IMR-90 (cell line): ENCODE measurements at regions not wholly inside any gene's neighbourhood (a gene's known extent, or its start where the extent isn't known, plus 50 kb on each side); places are given as distances from the start of the nearest gene placed in this dataset.

Experiments used
- ATAC-seq: fragments of 200-7000 bp; cut with Tn5 transposase; 2 replicates; pipeline ENCODE4 v1.9.1; 2020; ENCODE audit warnings: low read depth, mild to moderate bottlenecking, moderate library complexity
- BruUV-seq: library from RNA; stranded (reverse); fragments of 400-500 nt; replicated peaks from 2 replicates; lab custom pipeline; 2021; lab: Mats Ljungman, UMichigan
- CTCF ChIA-PET: fragments of 300-600 bp; formaldehyde crosslinking; extraction: SDS; loops from one replicate; lab custom pipeline; 2021; ENCODE audit warnings: antibody characterized with exemption; lab: Yijun Ruan, JAX
- POLR2A ChIA-PET: fragments of 300-600 bp; sonication (Branson Sonifier 250); formaldehyde crosslinking; loops from one replicate; lab custom pipeline; 2022; ENCODE audit warnings: antibody characterized with exemption; ENCODE audit not compliant: unreplicated experiment; lab: Charles Lee
- DNase-seq: peaks from one replicate; pipeline ENCODE4 v3.0.0; 2013
- H2AFZ ChIP-seq: replicated peaks from 2 replicates; pipeline ENCODE3; 2013; ENCODE audit warnings: low read length, mild to moderate bottlenecking; ENCODE audit not compliant: poor library complexity
- H2AK5ac ChIP-seq: 2 replicates; pipeline ENCODE4 v1.6.1; 2013; ENCODE audit warnings: low read depth, low read length, inconsistent platforms
- H2AK9ac ChIP-seq: replicated peaks from 2 replicates; pipeline ENCODE3; 2013; ENCODE audit warnings: mild to moderate bottlenecking, low read depth, low read length, moderate library complexity; ENCODE audit not compliant: poor library complexity
- H2BK120ac ChIP-seq: 2 replicates; pipeline ENCODE4 v1.6.1; 2013; ENCODE audit warnings: low read depth, low read length, inconsistent platforms
- H2BK15ac ChIP-seq: 3 replicates; pipeline ENCODE4 v1.6.1; 2013; ENCODE audit warnings: low read depth, low read length, inconsistent platforms
- H2BK20ac ChIP-seq: 2 replicates; pipeline ENCODE4 v1.6.1; 2013; ENCODE audit warnings: low read depth, mild to moderate bottlenecking, inconsistent platforms, low read length, moderate library complexity
- H2BK5ac ChIP-seq: 2 replicates; pipeline ENCODE4 v1.6.1; 2013; ENCODE audit warnings: mild to moderate bottlenecking, low read depth, low read length, inconsistent platforms; ENCODE audit not compliant: poor library complexity, severe bottlenecking
- H3K14ac ChIP-seq: replicated peaks from 2 replicates; pipeline ENCODE4 v1.6.1; 2013; ENCODE audit warnings: low read depth, low read length, inconsistent platforms
- H3K18ac ChIP-seq: 2 replicates; pipeline ENCODE4 v1.6.1; 2013; ENCODE audit warnings: low read depth, low read length, control low read depth
- H3K23ac ChIP-seq: 2 replicates; pipeline ENCODE4 v1.6.1; 2013; ENCODE audit warnings: low read depth, low read length, inconsistent platforms
- H3K27ac ChIP-seq: 2 replicates; pipeline ENCODE4 v1.5.1; 2013; ENCODE audit warnings: mild to moderate bottlenecking, control low read depth, low read length; ENCODE audit not compliant: insufficient read depth
- H3K27me3 ChIP-seq: 2 replicates; pipeline ENCODE4 v1.6.1; 2013; ENCODE audit warnings: low read length; ENCODE audit not compliant: control insufficient read depth, insufficient read depth
- H3K36me3 ChIP-seq: 2 replicates; pipeline ENCODE4 v1.6.1; 2013; ENCODE audit warnings: low read length, mixed read lengths; ENCODE audit not compliant: control insufficient read depth, insufficient read depth
- H3K4ac ChIP-seq: 2 replicates; pipeline ENCODE4 v1.6.1; 2013; ENCODE audit warnings: low read depth, low read length, inconsistent platforms
- H3K4me1 ChIP-seq: 2 replicates; pipeline ENCODE4 v1.6.1; 2013; ENCODE audit warnings: low read length, mixed read lengths; ENCODE audit not compliant: control insufficient read depth, insufficient read depth
- H3K4me2 ChIP-seq: 2 replicates; pipeline ENCODE4 v1.6.1; 2013; ENCODE audit warnings: low read depth, mild to moderate bottlenecking, control low read depth, low read length, moderate library complexity
- H3K4me3 ChIP-seq: 2 replicates; pipeline ENCODE4 v1.5.1; 2013; ENCODE audit warnings: low read depth, mild to moderate bottlenecking, control low read depth, low read length, moderate library complexity; ENCODE audit not compliant: insufficient read depth
- H3K56ac ChIP-seq: 2 replicates; pipeline ENCODE4 v1.6.1; 2013; ENCODE audit warnings: low read length, inconsistent platforms; ENCODE audit not compliant: insufficient read depth; ENCODE audit errors: extremely low read depth
- H3K79me1 ChIP-seq, 2 experiments: 2 replicates each; pipeline ENCODE4 v1.6.1; 2013; ENCODE audit warnings: low read length in 2 of 2, inconsistent platforms in 1 of 2, low read depth in 1 of 2
- H3K9ac ChIP-seq: 2 replicates; pipeline ENCODE4 v1.6.1; 2013; ENCODE audit warnings: low read depth, low read length, control low read depth
- H3K9me1 ChIP-seq: 2 replicates; pipeline ENCODE4 v1.6.1; 2013; ENCODE audit warnings: low read length, inconsistent platforms; ENCODE audit not compliant: insufficient read depth
- H3K9me3 ChIP-seq: 2 replicates; pipeline ENCODE4 v1.6.1; 2013; ENCODE audit warnings: low read length; ENCODE audit not compliant: control insufficient read depth, insufficient read depth
- H4K20me1 ChIP-seq: 2 replicates; pipeline ENCODE4 v1.6.1; 2013; ENCODE audit warnings: low read length, inconsistent platforms; ENCODE audit not compliant: insufficient read depth
- H4K5ac ChIP-seq: 2 replicates; pipeline ENCODE4 v1.6.1; 2013; ENCODE audit warnings: mild to moderate bottlenecking, low read depth, low read length, control low read depth
- H4K8ac ChIP-seq, 2 experiments: 2 replicates each; pipeline ENCODE4 v1.6.1; 2013; ENCODE audit warnings: low read depth in 2 of 2, low read length in 2 of 2, control low read depth in 1 of 2, inconsistent platforms in 1 of 2
- H4K91ac ChIP-seq: 2 replicates; pipeline ENCODE4 v1.6.1; 2013; ENCODE audit warnings: low read depth, low read length, inconsistent platforms; ENCODE audit not compliant: insufficient read depth
- BHLHE40 ChIP-seq: fragments of 150-350 bp; IDR thresholded peaks from 2 replicates; pipeline ENCODE4 v1.6.1; 2016; ENCODE audit warnings: mild to moderate bottlenecking, low read depth, low read length
- CEBPB ChIP-seq: IDR thresholded peaks from 2 replicates; pipeline ENCODE4 v1.6.1; 2012; ENCODE audit warnings: low read depth, low read length, improper control_type of control experiment
- CHD1 ChIP-seq: IDR thresholded peaks from 2 replicates; pipeline ENCODE4 v1.6.1; 2012; ENCODE audit warnings: low read depth, low read length, improper control_type of control experiment
- CTCF ChIP-seq: conservative IDR thresholded peaks from 2 replicates; pipeline ENCODE4 v1.5.1; 2012; ENCODE audit warnings: mild to moderate bottlenecking, low read depth, low read length, improper control_type of control experiment
- MAZ ChIP-seq: IDR thresholded peaks from 2 replicates; pipeline ENCODE4 v1.6.1; 2012; ENCODE audit warnings: low read depth, mild to moderate bottlenecking, low read length, improper control_type of control experiment, moderate library complexity, borderline replicate concordance
- POLR2A ChIP-seq: IDR thresholded peaks from 2 replicates; pipeline ENCODE4 v1.6.1; 2012; ENCODE audit warnings: mild to moderate bottlenecking, low read depth, low read length
- RCOR1 ChIP-seq: IDR thresholded peaks from 2 replicates; pipeline ENCODE4 v1.6.1; 2012; ENCODE audit warnings: mild to moderate bottlenecking, low read length, improper control_type of control experiment; ENCODE audit not compliant: insufficient replicate concordance
- WGBS, 2 experiments: methylation state at CpG; one replicate each; pipeline versions ENCODE4 v1.1.5 to v1.1.7; 2013; ENCODE audit warnings: missing lambda C conversion rate in 2 of 2; ENCODE audit not compliant: insufficient read length in 1 of 2; ENCODE audit errors: extremely low coverage in 2 of 2; 5-methylcytosine and 5-hydroxymethylcytosine counted together
- dilution Hi-C: fragments of 300-500 bp; cut with HindIII; formaldehyde crosslinking; loops from one replicate; pipeline ENCODE4 v1.14.3; 2018; ENCODE audit warnings: low sequenced_read_pairs; ENCODE audit not compliant: unreplicated experiment
- in situ Hi-C: fragments of 300-500 bp; cut with MboI; formaldehyde crosslinking; loops from 3 replicates; pipeline ENCODE4 v1.14.3; 2019; ENCODE audit warnings: low sequenced_read_pairs, inconsistent platforms, mixed read lengths
- intact Hi-C: fragments of 100-400 bp; cut with micrococcal nuclease; formaldehyde crosslinking; loops from 2 replicates; pipeline ENCODE4 v1.10.0; 2022

GRCh38 chr5:5615569-5615968 lies 193.1 kb downstream of the ICE1 start:
- Histone ChIP-seq H3K4me3 (no peak overlapping the region), H3K4me2 (no peak overlapping the region), H3K4ac (no peak overlapping the region), H2AK9ac (no peak overlapping the region), H3K9ac (no peak overlapping the region), H2BK20ac (no peak overlapping the region), H3K23ac (no peak overlapping the region), H3K4me1 (no peaks in the 10 kb centered on the region), H4K8ac (no peak overlapping the region), H2BK120ac (no peak overlapping the region), H3K9me3 (peaks cover 16% of the 10 kb centered on the region), H3K36me3 (no peaks in the 10 kb centered on the region), H2BK5ac (no peak overlapping the region), H3K14ac (no peak overlapping the region), H3K27me3 (no peaks in the 10 kb centered on the region), H3K79me1 (no peaks in the 10 kb centered on the region), H4K20me1 (no peaks in the 10 kb centered on the region), H3K27ac (no peak overlapping the region), H3K56ac (no peak overlapping the region), H4K91ac (no peak overlapping the region), H2AFZ (no peak overlapping the region), H2BK15ac (no peak overlapping the region), H2AK5ac (no peak overlapping the region), H4K5ac (no peak overlapping the region), H3K18ac (no peak overlapping the region), H3K9me1 (no peaks in the 10 kb centered on the region)
- CTCF ChIA-PET = interaction anchor here (0.6 kb wide), 1 partner anchor 101 kb away, joined by 5 read pairs; no protein-coding TSS in a partner anchor
- no peak for DNase-seq
- BruUV-seq = no TSS peak
- in situ Hi-C loops = no loop called here
- intact Hi-C loops = no loop called here
- POLR2A ChIA-PET = no interaction called here
- ATAC-seq = no peak
- TF ChIP-seq RCOR1 (no peak), CHD1 (no peak), POLR2A (no peak), CEBPB (no peak), BHLHE40 (no peak), MAZ (no peak), CTCF (no peak)
- no CpG with 5 or more reads among the region's 1 CpG for whole genome bisulfite sequencing, 2 experiments
- dilution Hi-C loops = no loop called here
